Activated CD4-positive, alpha-beta memory T cell treated with anti-CD3 and anti-CD28 coated beads, Interleukin-2, amount 10 ng/mL, durations not matched to agents 7 days and 5 days (primary cell): ENCODE measurements at regions not wholly inside any gene's neighbourhood (a gene's known extent, or its start where the extent isn't known, plus 50 kb on each side); places are given as distances from the start of the nearest gene placed in this dataset.

ENCODE experiments used
- CTCF ChIA-PET: fragments of 350-600 bp; sonication (Branson Sonifier 250); formaldehyde crosslinking; loops from one replicate; lab custom pipeline; 2021; ENCODE audit warnings: antibody characterized with exemption, inconsistent platforms; lab: Charles Lee
- POLR2A ChIA-PET: fragments of 350-600 bp; sonication (Branson Sonifier 250); formaldehyde crosslinking; loops from one replicate; lab custom pipeline; 2021; ENCODE audit warnings: antibody characterized with exemption; lab: Charles Lee
- DNase-seq: peaks from one replicate; pipeline ENCODE4 v3.0.0-alpha.2; 2020
- H3K27ac Mint-ChIP-seq: one replicate; pipeline ENCODE4 v1.8.0; 2021; ENCODE audit warnings: mild to moderate bottlenecking, mixed read lengths
- H3K27me3 Mint-ChIP-seq: one replicate; pipeline ENCODE4 v1.8.0; 2021; ENCODE audit warnings: mixed read lengths
- H3K36me3 Mint-ChIP-seq: one replicate; pipeline ENCODE4 v1.8.0; 2021; ENCODE audit warnings: low read depth, mixed read lengths
- H3K4me1 Mint-ChIP-seq: one replicate; pipeline ENCODE4 v1.8.0; 2021; ENCODE audit warnings: mixed read lengths
- H3K4me3 Mint-ChIP-seq: one replicate; pipeline ENCODE4 v1.8.0; 2021; ENCODE audit warnings: mild to moderate bottlenecking, mixed read lengths
- H3K9me3 Mint-ChIP-seq: one replicate; pipeline ENCODE4 v1.8.0; 2021; ENCODE audit warnings: mixed read lengths

DNA sequence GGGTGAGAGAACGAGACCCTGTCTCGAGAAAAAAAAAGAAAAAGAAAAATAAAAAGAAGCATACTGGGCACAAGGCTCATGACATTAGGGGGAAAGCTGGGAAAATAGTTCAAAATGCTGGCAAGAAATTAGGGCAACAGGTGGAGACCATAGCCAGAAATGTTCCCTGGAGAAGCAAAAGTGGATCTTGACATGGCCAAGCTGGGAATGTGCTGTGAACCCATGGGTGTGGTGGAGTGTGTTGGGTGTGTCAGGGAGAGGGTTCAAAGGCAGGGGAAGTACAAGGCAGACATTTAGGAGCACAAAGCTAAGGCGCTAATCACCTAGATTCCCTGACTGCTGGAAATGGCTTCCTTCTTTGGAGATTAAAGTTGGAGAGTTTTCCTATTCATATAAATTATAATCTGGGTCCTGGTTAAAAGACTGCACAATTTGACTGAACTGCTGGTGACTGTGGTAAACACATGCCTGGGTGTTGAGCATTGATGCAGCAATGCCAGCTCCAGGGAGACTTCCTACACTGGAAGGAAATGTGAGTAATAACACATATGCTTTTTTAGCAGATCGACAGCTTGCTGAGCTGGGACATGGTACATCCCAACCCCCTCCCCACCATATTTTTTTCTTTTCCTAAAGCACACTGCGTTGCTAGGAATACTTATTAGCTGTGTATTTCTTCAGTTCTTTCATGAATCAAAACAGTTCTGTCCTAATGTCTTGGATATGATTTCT is 70.1 kb upstream of the ARHGAP21 start:
- peaks cover 4% of the 10 kb centered on the region for H3K4me1 Mint-ChIP-seq
- CTCF ChIA-PET, result no interaction called here

DNA sequence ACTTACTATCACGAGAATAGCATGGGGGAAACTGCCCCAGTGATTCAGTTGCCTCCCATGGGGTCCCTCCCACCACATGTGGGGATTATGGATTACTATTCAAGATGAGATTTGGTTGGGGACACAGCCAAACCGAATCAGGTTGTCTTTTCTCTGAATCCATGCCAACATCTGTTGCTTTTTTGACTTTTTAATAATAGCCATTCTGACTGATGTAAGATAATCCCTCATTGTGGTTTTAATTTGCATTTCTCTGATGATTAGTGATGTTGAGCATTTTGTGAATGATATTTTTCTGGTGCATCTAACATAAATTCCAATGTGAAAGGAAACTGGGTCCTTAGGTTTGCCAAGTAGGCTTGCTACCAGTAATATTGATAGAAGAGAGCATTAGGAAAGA is 69.0 kb upstream of the ARHGAP21 start:
- peaks cover 6% of the 10 kb centered on the region for H3K9me3 Mint-ChIP-seq
- no peaks in the 10 kb centered on the region for H3K36me3 Mint-ChIP-seq
- no peak overlapping the region for H3K27ac Mint-ChIP-seq
- H3K27me3 Mint-ChIP-seq, result no peaks in the 10 kb centered on the region
- ChIA-PET POLR2A (no interaction called here), CTCF (no interaction called here)
- DNase-seq, result no peak
- no peak overlapping the region for H3K4me3 Mint-ChIP-seq
- H3K4me1 Mint-ChIP-seq, result peaks cover 4% of the 10 kb centered on the region

More for the DNA sequence above, 70.1 kb upstream of the ARHGAP21 start:
- Mint-ChIP-seq H3K9me3 (peaks cover 6% of the 10 kb centered on the region), H3K36me3 (no peaks in the 10 kb centered on the region), H3K27me3 (no peaks in the 10 kb centered on the region), H3K4me3 (no peak overlapping the region), H3K27ac (no peak overlapping the region)
- POLR2A ChIA-PET, result no interaction called here
- DNase-seq, result no peak

DNA sequence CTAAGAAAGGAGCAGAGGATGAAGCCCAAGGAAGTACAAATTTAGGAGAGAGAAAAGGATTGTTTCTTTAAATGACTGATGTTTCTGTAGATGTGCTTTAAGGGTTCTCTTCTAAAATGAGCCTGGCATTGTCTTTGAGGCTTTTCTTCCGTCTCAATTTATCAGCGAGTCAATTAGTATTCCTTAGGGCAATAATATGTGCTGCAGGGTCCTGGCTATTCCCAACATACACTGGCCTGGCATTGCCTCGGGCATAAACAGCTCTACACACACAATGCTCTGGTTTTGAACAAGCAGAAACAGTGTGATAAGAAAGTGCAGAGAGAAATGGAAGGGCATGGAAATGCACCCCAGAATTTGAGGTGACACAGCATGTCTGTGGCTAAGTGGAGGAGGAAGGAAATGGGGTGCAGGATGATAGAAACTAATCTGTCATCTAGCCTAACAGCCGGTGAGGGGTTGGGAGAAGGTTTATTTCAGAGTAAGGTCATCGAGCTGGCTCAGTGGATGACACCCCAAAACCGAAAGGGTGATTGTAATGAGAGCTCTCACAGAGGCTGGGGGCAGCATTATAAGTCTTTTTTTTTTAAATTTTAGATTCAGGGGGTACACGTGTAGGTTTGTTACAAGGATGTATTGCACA is 67.5 kb upstream of the ARHGAP21 start:
- H3K36me3 Mint-ChIP-seq, result no peaks in the 10 kb centered on the region
- H3K27ac Mint-ChIP-seq, result no peak overlapping the region
- no peak for DNase-seq
- H3K4me1 Mint-ChIP-seq, result peaks cover 4% of the 10 kb centered on the region
- no peak overlapping the region for H3K4me3 Mint-ChIP-seq
- H3K9me3 Mint-ChIP-seq, result peaks cover 6% of the 10 kb centered on the region
- ChIA-PET CTCF (no interaction called here), POLR2A (no interaction called here)
- H3K27me3 Mint-ChIP-seq, result no peaks in the 10 kb centered on the region

DNA sequence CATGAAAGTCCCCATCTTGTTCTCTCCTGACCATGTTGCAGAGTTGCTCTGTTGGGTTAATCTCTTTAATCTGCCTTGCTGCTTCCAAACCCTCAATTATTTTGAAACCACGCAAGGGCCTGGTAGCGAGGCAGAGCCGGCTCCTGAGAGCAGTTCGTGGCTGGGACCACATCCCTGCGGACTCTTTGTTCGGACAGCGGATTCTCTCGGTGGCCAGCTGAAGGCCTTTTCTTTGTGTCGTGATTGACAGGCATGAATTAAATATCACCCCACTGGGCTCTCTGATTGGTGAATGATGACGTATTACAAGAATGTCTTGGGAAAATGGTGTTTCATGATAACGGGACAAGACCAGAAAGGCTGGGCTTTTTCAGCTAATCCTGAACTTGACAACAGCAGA is 66.9 kb upstream of the ARHGAP21 start:
- POLR2A ChIA-PET, result no interaction called here
- DNase-seq, result no peak
- H3K36me3 Mint-ChIP-seq, result no peaks in the 10 kb centered on the region
- CTCF ChIA-PET, result no interaction called here
- peaks cover 4% of the 10 kb centered on the region for H3K4me1 Mint-ChIP-seq
- no peaks in the 10 kb centered on the region for H3K27me3 Mint-ChIP-seq
- no peak overlapping the region for H3K27ac Mint-ChIP-seq
- no peak overlapping the region for H3K4me3 Mint-ChIP-seq
- H3K9me3 Mint-ChIP-seq, result peaks cover 6% of the 10 kb centered on the region

DNA sequence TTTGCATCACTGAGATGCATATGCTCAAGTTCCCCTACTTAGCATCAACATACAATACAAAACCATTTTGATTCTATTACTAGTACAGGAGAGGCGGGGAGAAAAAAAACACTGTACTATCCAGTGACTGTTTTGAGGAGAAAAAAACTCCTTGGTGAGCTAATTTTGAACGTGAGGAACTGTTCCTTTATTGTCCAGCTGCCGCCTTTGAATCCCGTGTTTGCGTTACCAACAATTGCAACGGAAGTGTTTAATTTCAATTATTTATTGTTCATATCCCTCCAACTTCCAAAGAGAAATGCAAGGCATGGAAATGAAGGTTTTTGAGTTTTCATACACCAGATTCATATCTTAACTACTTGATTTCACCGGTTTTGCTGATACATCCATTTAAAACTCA is 66.4 kb upstream of the ARHGAP21 start:
- H3K36me3 Mint-ChIP-seq, result no peaks in the 10 kb centered on the region
- peaks cover 4% of the 10 kb centered on the region for H3K4me1 Mint-ChIP-seq
- ChIA-PET CTCF (interaction anchor here (0.6 kb wide), 1 partner anchor 132 kb away, joined by 3 read pairs; no protein-coding TSS in a partner anchor), POLR2A (no interaction called here)
- no peak overlapping the region for H3K27ac Mint-ChIP-seq
- peaks cover 6% of the 10 kb centered on the region for H3K9me3 Mint-ChIP-seq
- no peak for DNase-seq
- no peaks in the 10 kb centered on the region for H3K27me3 Mint-ChIP-seq
- H3K4me3 Mint-ChIP-seq, result no peak overlapping the region

DNA sequence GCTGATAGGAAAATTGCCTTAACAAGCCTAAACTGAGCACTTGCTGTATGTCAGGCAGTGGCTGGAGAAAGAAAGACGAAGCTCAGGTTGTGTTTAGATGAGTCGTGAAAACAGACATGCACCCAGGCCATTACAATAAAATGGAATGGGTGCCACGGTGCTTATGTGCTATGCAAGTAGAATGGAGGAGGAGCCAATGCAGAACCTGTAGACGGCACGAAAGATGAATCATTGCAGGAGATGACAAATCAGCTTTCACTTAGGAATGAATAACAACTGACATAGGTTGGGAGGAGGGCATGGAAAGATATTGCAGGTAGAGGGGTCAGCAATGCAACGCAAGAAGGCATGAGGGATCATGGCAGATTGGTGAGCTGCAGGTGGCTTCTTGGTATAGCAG is 61.2 kb upstream of the ARHGAP21 start:
- ChIA-PET CTCF (no interaction called here), POLR2A (no interaction called here)
- H3K27me3 Mint-ChIP-seq, result no peaks in the 10 kb centered on the region
- H3K4me1 Mint-ChIP-seq, result no peaks in the 10 kb centered on the region
- no peak for DNase-seq
- H3K36me3 Mint-ChIP-seq, result no peaks in the 10 kb centered on the region
- peaks cover 3% of the 10 kb centered on the region for H3K9me3 Mint-ChIP-seq
- no peak overlapping the region for H3K4me3 Mint-ChIP-seq
- H3K27ac Mint-ChIP-seq, result no peak overlapping the region

DNA sequence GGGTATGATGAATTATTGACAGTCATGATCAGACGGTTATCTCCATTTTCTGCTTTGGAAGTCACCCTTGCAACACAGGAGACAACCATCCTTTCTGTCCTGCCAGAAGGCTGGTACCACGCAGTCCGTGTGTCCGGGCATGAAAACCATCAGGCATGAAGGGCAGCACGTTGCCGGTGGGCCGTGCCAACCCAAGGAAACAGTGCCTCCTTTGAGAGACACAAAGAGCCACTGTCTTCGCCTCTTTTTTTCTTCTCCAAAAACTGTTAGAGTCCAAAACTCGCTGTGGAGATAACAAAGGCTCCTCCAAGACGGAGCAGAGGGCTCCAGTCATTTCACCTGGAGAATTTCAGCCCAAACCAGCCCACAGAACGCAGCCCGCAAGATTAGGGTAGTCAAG is 60.4 kb upstream of the ARHGAP21 start:
- ChIA-PET POLR2A (no interaction called here), CTCF (interaction anchor here (1.1 kb wide), 1 partner anchor 10 kb away, joined by 7 read pairs; no protein-coding TSS in a partner anchor)
- no peaks in the 10 kb centered on the region for H3K4me1 Mint-ChIP-seq
- H3K4me3 Mint-ChIP-seq, result no peak overlapping the region
- H3K27ac Mint-ChIP-seq, result no peak overlapping the region
- peaks cover 3% of the 10 kb centered on the region for H3K9me3 Mint-ChIP-seq
- no peaks in the 10 kb centered on the region for H3K36me3 Mint-ChIP-seq
- no peaks in the 10 kb centered on the region for H3K27me3 Mint-ChIP-seq
- no peak for DNase-seq

DNA sequence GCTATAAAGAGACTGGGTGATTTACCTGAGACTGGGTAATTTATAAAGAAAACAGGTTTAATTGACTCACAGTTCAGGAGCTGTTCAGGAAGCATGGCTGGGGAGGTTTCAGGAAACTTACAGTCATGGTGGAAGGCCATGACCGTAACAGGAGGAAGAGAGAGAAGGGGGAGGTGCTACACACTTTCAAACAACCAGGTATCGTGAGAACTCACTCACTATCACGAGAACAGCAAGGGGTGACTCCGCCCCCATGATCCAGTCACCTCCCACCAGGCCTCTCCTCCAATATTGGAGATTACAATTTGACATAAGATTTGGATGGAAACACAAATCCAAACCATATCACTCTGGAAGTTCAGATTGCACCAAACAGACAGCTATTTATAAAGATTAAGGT is 59.8 kb upstream of the ARHGAP21 start:
- no peak for DNase-seq
- ChIA-PET POLR2A (no interaction called here), CTCF (interaction anchor here (1.1 kb wide), 1 partner anchor 10 kb away, joined by 7 read pairs; no protein-coding TSS in a partner anchor)
- H3K4me3 Mint-ChIP-seq, result no peak overlapping the region
- no peaks in the 10 kb centered on the region for H3K4me1 Mint-ChIP-seq
- H3K27ac Mint-ChIP-seq, result no peak overlapping the region
- peaks cover 3% of the 10 kb centered on the region for H3K9me3 Mint-ChIP-seq
- no peaks in the 10 kb centered on the region for H3K27me3 Mint-ChIP-seq
- no peaks in the 10 kb centered on the region for H3K36me3 Mint-ChIP-seq

DNA sequence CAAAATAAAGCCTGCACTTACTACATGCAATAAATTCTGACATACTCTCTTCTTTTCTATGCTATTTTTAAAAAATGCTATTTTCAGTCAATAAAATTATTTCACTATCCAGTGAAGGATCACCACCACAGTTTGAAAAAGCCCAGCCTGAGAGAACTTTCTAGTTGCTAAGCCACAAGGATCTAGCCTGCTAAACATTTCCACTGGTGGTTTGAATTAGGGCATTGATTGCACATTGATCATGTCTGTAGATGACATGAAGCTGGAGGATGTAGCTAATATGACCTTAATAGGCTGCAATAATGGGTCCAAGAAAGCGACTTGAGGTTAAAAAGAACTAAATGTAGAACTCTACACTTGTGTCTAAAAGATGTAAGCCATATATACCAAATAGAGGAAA is 56.0 kb upstream of the ARHGAP21 start:
- Mint-ChIP-seq H3K4me3 (no peak overlapping the region), H3K36me3 (no peaks in the 10 kb centered on the region)

DNA sequence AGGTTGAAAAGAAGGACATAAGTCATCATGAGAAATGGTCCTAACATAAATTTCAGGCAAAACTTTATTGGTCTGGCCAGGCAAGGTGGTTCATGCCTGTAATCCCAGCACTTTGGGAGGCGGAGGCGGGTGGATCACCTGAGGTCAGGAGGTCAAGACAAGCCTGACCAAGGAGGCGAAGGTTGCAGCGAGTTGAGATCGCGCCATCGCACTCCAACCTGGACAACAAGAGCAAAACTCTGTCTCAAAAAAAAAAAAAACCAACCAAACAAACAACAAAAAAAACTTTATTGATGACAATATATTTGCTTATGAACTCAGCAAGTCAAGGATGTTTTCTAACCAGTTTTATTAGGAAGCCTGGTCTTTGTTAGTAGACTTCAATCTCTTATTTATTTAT is 54.6 kb upstream of the ARHGAP21 start:
- peaks cover 3% of the 10 kb centered on the region for H3K9me3 Mint-ChIP-seq
- ChIA-PET POLR2A (no interaction called here), CTCF (no interaction called here)
- H3K4me1 Mint-ChIP-seq, result no peaks in the 10 kb centered on the region
- no peak overlapping the region for H3K27ac Mint-ChIP-seq
- no peaks in the 10 kb centered on the region for H3K27me3 Mint-ChIP-seq
- H3K36me3 Mint-ChIP-seq, result no peaks in the 10 kb centered on the region
- no peak for DNase-seq
- H3K4me3 Mint-ChIP-seq, result no peak overlapping the region

More for the DNA sequence above, 56.0 kb upstream of the ARHGAP21 start:
- Mint-ChIP-seq H3K27me3 (no peaks in the 10 kb centered on the region), H3K4me1 (no peaks in the 10 kb centered on the region), H3K27ac (no peak overlapping the region), H3K9me3 (peaks cover 3% of the 10 kb centered on the region)
- no peak for DNase-seq
- POLR2A ChIA-PET, result no interaction called here
- CTCF ChIA-PET, result no interaction called here

DNA sequence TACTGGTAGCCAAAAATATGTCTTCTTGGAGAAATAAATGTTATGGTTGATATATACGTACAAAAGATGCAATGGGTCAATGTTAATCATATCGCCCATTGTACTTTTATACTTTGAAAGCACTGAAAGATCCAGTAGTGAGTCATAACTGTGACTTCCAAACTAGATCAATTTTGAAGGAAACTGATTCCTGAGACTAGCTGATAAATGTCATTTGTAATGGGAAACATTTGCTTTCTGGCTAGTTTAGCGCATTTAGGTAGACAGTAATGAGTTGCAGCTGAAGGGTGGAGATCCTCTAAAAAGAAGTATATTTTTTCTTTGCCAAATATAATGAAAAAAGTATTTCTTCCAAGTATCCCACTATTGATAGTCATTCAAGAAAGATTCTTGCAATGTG is 53.5 kb upstream of the ARHGAP21 start:
- ChIA-PET CTCF (no interaction called here), POLR2A (no interaction called here)
- Mint-ChIP-seq H3K4me3 (no peak overlapping the region), H3K4me1 (no peaks in the 10 kb centered on the region), H3K27me3 (no peaks in the 10 kb centered on the region), H3K36me3 (no peaks in the 10 kb centered on the region), H3K9me3 (no peaks in the 10 kb centered on the region), H3K27ac (no peak overlapping the region)
- no peak for DNase-seq

DNA sequence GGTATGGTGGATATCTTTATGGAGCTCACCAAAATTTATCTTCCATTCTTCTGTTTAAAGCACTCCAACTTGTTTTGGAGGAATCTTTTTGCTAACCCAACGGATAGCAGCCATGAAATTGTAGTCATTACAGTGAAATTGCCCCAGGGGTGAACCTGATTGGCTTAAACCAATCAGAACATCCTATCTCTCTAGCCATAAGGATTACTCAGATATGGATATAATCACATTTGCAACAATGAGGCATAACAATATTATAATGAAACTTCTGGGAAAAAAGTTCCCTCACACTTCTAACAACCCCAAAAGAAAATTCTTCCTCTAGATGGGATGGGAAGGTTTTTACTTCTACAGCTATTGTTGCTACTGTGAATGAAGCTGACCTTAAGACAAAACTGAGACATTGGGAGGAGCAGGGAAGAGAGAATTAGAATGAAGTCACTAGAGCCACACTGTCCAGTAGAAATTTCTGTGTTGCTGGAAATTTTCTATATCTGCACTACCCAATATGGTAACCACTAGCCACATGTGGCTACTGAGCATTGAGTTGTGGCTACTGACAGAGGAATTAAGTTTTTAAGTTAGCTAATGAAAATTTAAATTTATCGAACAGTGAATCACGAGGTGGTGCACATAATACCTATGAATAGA is 50.4 kb upstream of the ARHGAP21 start:
- Mint-ChIP-seq H3K4me1 (no peaks in the 10 kb centered on the region), H3K9me3 (no peaks in the 10 kb centered on the region), H3K4me3 (no peak overlapping the region), H3K27ac (no peak overlapping the region), H3K27me3 (no peaks in the 10 kb centered on the region), H3K36me3 (no peaks in the 10 kb centered on the region)
- ChIA-PET CTCF (interaction anchor here (0.7 kb wide), 1 partner anchor 10 kb away, joined by 7 read pairs; no protein-coding TSS in a partner anchor), POLR2A (no interaction called here)
- DNase-seq, result no peak
